NCI-H146 (cell line): ENCODE measurements at regions not wholly inside any gene's neighbourhood (a gene's known extent, or its start where the extent isn't known, plus 50 kb on each side); places are given as distances from the start of the nearest gene placed in this dataset.
A peak's percentile ranks its signal among the peaks of the same experiment; 100 is the strongest.

Source experiments
- DNase-seq: peaks from one replicate; lab custom pipeline; 2025; lab: John Stamatoyannopoulos, UW

- no peak for DNase-seq
Observed at GRCh38 chr6:106035655-106036054, 50.5 kb upstream of the PRDM1 start.

- DNase-seq = no peak
Observed at GRCh38 chr6:106033806-106034205, 52.3 kb upstream of the PRDM1 start.

GRCh38 chr6:106027758-106028157 lies 58.4 kb upstream of the PRDM1 start:
- no peak for DNase-seq

GRCh38 chr6:106026748-106027715 lies 59.1 kb upstream of the PRDM1 start:
- no peak for DNase-seq

GRCh38 chr6:106025655-106026054 lies 60.5 kb upstream of the PRDM1 start:
- DNase-seq = no peak

GRCh38 chr6:106022801-106023200 lies 63.3 kb upstream of the PRDM1 start:
- no peak for DNase-seq

GRCh38 chr6:106017454-106017853 lies 68.7 kb upstream of the PRDM1 start:
- DNase-seq = no peak

- DNase-seq = no peak
Observed at GRCh38 chr6:106014955-106015354, 71.2 kb upstream of the PRDM1 start.

- no peak for DNase-seq
Observed at GRCh38 chr6:106011476-106011875, 74.7 kb upstream of the PRDM1 start.

- DNase-seq = no peak
Observed at GRCh38 chr6:106005954-106006353, 80.2 kb upstream of the PRDM1 start.

GRCh38 chr6:106005013-106005412 lies 81.1 kb upstream of the PRDM1 start:
- DNase-seq = no peak

- no peak for DNase-seq
Observed at GRCh38 chr6:106003268-106003987, 82.7 kb upstream of the PRDM1 start.

GRCh38 chr6:106002005-106002404 lies 84.1 kb upstream of the PRDM1 start:
- no peak for DNase-seq

GRCh38 chr6:106000935-106001334 lies 85.2 kb upstream of the PRDM1 start:
- DNase-seq = no peak

- no peak for DNase-seq
Observed at GRCh38 chr6:105997482-105997881, 88.7 kb upstream of the PRDM1 start.

- no peak for DNase-seq
Observed at GRCh38 chr6:105995391-105995865, 90.7 kb upstream of the PRDM1 start.

- DNase-seq = no peak
Observed at GRCh38 chr6:105994591-105995390, 91.3 kb upstream of the PRDM1 start.

- no peak for DNase-seq
Observed at GRCh38 chr6:105994118-105994590, 92.0 kb upstream of the PRDM1 start.

GRCh38 chr6:105993341-105994117 lies 92.6 kb upstream of the PRDM1 start:
- DNase-seq = no peak

- DNase-seq = peak; percentile 50
Observed at GRCh38 chr6:105992315-105992961, 93.7 kb upstream of the PRDM1 start.
